Left lung (tissue), 4 donors: ENCODE measurements at regions not wholly inside any gene's neighbourhood (a gene's known extent, or its start where the extent isn't known, plus 50 kb on each side); places are given as distances from the start of the nearest gene placed in this dataset.

Experiments used
- ATAC-seq: fragments of 200-7000 bp; cut with Tn5 transposase; one replicate; pipeline ENCODE4 v1.9.1; 2020; ENCODE audit warnings: moderate library complexity
- DNase-seq, 4 donors: peaks; one replicate each; pipeline ENCODE4 v3.0.0-alpha.2; 2013 to 2020
- H3K27ac ChIP-seq, 2 donors: fragments of 200-600 bp; sonication (generic) in 1 of 2; one replicate each; pipeline versions ENCODE4 v1.5.0 to v1.8.0; 2020 to 2021
- H3K27me3 ChIP-seq, 2 donors: fragments of 200-600 bp; sonication (generic) in 1 of 2; one replicate each; pipeline versions ENCODE4 v1.5.0 to v1.8.0; 2020 to 2021
- H3K36me3 ChIP-seq, 2 donors: fragments of 200-600 bp; sonication (generic) in 1 of 2; one replicate each; pipeline versions ENCODE4 v1.5.0 to v1.8.0; 2020 to 2021
- H3K4me1 ChIP-seq, 2 donors: fragments of 200-600 bp; one replicate each; pipeline ENCODE4 v1.8.0; 2021
- H3K4me3 ChIP-seq, 2 donors: fragments of 200-600 bp; sonication (generic) in 1 of 2; one replicate each; pipeline versions ENCODE4 v1.5.0 to v1.8.0; 2020 to 2021; ENCODE audit warnings: mild to moderate bottlenecking in 1 of 2
- H3K9me3 ChIP-seq, 2 donors: fragments of 200-600 bp; sonication (generic) in 1 of 2; one replicate each; pipeline versions ENCODE4 v1.5.0 to v1.8.0; 2020 to 2021
- CTCF ChIP-seq, 2 donors: fragments of 200-600 bp; sonication (generic) in 1 of 2; IDR thresholded peaks; one replicate each; pipeline versions ENCODE4 v1.5.0 to v1.8.0; 2021; ENCODE audit warnings: antibody characterized with exemption in 2 of 2
- intact Hi-C, 2 donors: fragments of 100-400 bp; cut with DNase I; formaldehyde crosslinking; loops; one replicate each; pipeline versions ENCODE4 v1.11.2 to v1.14.2; 2022
- donor health status: DM: no; HTN: yes; CAD: no.
- donor health status: DM: no; HTN: no; CAD: no.

- no peak for ATAC-seq
- no peaks in the 10 kb centered on the region for H3K36me3 ChIP-seq
Observed at GRCh38 chr10:108689891-108690290, 1233.4 kb downstream of the XPNPEP1 start.

GRCh38 chr10:108688314-108688713 lies 1235.0 kb downstream of the XPNPEP1 start:
- H3K4me3 ChIP-seq = no peak overlapping the region
- intact Hi-C loops = no loop called here
- H3K36me3 ChIP-seq = no peaks in the 10 kb centered on the region
- H3K27ac ChIP-seq = no peak overlapping the region
- no peaks in the 10 kb centered on the region for H3K9me3 ChIP-seq
- DNase-seq (no peak), ATAC-seq (no peak)
- H3K27me3 ChIP-seq = no peaks in the 10 kb centered on the region
- no peaks in the 10 kb centered on the region for H3K4me1 ChIP-seq
- no peak for TF ChIP-seq CTCF (IDR thresholded peaks at IDR 0.05)

More at GRCh38 chr10:108689891-108690290, 1233.4 kb downstream of the XPNPEP1 start:
- Histone ChIP-seq H3K4me3 (no peak overlapping the region), H3K27ac (no peak overlapping the region), H3K9me3 (no peaks in the 10 kb centered on the region), H3K4me1 (no peaks in the 10 kb centered on the region), H3K27me3 (no peaks in the 10 kb centered on the region)
- DNase-seq = no peak
- intact Hi-C loops = no loop called here
- TF ChIP-seq CTCF (IDR thresholded peaks at IDR 0.05) = no peak

GRCh38 chr10:108685863-108686531 lies 1237.3 kb downstream of the XPNPEP1 start:
- no peak for ATAC-seq
- H3K4me1 ChIP-seq = no peaks in the 10 kb centered on the region
- no peak for TF ChIP-seq CTCF (IDR thresholded peaks at IDR 0.05)

GRCh38 chr10:108684431-108684830 lies 1238.9 kb downstream of the XPNPEP1 start:
- DNase-seq (no peak), ATAC-seq (no peak)
- no peak for TF ChIP-seq CTCF (IDR thresholded peaks at IDR 0.05)
- intact Hi-C loops = no loop called here
- no peaks in the 10 kb centered on the region for H3K36me3 ChIP-seq
- no peak overlapping the region for H3K4me3 ChIP-seq
- no peaks in the 10 kb centered on the region for H3K4me1 ChIP-seq
- H3K27ac ChIP-seq = no peak overlapping the region
- no peaks in the 10 kb centered on the region for H3K27me3 ChIP-seq
- H3K9me3 ChIP-seq = no peaks in the 10 kb centered on the region

More at GRCh38 chr10:108685863-108686531, 1237.3 kb downstream of the XPNPEP1 start:
- Histone ChIP-seq H3K27me3 (no peaks in the 10 kb centered on the region), H3K9me3 (no peaks in the 10 kb centered on the region), H3K4me3 (no peak overlapping the region), H3K27ac (no peak overlapping the region), H3K36me3 (no peaks in the 10 kb centered on the region)
- DNase-seq = no peak
- intact Hi-C loops = no loop called here

- Histone ChIP-seq H3K4me3 (no peak overlapping the region), H3K4me1 (no peaks in the 10 kb centered on the region), H3K9me3 (no peaks in the 10 kb centered on the region), H3K27ac (no peak overlapping the region), H3K27me3 (no peaks in the 10 kb centered on the region), H3K36me3 (no peaks in the 10 kb centered on the region)
- no peak for TF ChIP-seq CTCF (IDR thresholded peaks at IDR 0.05)
- intact Hi-C loops = no loop called here
- ATAC-seq = no peak
- no peak for DNase-seq
Observed at GRCh38 chr10:108673741-108674140, 1249.6 kb downstream of the XPNPEP1 start.
